NCI-H345 treated with DMSO at 0.1 percent for 48 hours (cell line): ENCODE measurements at regions not wholly inside any gene's neighbourhood (a gene's known extent, or its start where the extent isn't known, plus 50 kb on each side); places are given as distances from the start of the nearest gene placed in this dataset.
"Not testable (repeated sequence)": the region's sequence is repeated elsewhere in the genome, so short reads cannot be mapped to it uniquely, and the experiment has no call there.

ENCODE experiments used
- DNase-seq: peaks from one replicate; lab custom pipeline; 2025; ENCODE audit not compliant: unreplicated experiment; lab: John Stamatoyannopoulos, UW

GRCh38 chr1:166390366-166391033, 223.7 kb upstream of the FAM78B start:
- no peak for DNase-seq

DNA sequence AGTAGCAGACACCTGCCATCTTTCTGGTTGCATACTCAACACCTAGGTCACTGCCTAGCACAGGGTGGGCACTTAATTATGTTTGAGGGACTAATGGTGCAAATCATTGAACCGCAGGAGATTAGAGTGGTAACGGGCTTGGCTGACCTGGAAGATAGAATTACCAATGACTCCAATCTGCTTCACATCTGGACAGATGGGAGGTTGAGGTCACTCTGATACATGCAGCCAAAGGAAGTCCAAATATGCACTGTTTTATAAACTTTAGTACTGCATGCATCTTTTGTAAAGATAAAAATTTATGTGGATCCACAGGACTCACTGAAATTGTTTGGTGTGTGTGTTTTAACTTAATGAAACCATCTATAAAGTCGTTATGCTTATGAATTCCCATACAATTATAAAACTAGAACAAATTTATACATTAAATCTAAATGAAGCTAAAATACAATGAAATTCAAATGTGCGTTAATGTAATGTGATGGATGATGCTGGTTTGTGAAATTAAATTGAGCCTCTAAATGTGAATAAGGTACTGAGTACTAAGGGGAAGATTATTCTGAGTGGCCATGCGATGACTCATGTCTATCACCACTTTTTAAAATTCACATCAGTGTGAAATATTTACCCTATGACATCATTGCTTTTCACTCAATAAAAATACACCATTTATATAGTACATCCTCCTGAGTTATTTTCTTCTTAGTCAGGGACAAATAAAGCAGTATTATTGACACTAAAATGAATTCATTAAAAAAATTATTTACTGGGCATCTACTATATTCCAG, 224.7 kb upstream of the FAM78B start:
- no peak for DNase-seq

DNA sequence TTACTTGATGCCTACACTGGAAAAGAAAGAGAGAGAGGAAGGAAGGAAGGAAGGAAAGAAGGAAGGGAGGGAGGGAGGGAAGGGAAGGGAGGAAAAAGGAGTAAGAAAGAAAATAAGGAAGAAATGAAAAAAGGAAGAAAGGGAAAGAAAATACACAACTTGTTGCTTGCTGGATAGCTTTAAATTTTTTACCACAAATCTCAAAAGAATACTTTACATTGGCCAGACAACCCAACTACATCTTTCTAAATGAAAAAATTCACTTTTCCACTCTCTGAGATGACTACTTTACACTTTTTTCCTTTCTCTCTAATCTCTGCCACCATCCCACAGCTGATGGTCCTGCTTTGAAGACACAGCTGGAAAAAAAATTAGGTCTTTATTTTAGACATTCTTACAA, 228.9 kb upstream of the FAM78B start:
- DNase-seq, result no peak

DNA sequence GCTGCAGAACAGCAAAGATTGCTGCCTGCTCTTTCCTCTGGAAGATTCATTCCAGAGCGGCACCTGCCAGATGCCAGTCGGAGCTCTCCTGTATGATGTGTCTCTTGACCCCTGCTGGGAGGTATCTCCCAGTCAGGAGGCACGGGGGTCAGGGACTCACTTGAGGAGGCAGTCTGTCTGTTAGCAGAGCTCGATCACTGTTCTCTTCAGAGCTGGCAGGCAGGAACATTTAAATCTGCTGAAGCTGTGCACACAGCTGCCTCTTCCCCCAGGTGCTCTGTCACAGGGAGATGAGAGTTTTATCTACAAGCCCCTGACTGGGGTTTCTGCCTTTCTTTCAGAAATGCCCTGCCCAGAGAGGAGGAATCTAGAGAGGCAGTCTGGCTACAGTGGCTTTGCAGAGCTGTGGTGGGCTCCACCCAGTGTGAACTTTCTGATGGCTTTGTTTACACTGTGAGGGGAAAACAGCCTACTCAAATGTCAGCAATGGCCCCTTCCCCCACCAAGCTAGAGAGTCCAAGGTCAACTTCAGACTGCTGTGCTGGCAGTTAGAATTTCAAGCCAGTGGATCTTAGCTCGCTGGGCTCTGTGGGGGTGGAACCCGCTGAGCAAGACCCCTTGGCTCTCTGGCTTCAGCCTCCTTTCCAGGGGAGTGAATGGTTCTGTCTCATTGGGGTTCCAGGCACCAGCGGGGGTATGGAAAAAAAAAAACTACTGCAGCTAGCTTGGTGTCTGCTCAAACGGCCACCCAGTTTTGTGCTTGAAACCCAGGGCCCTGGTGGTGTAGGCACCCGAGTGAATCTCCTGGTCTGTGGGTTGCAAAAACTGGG, 242.7 kb upstream of the FAM78B start:
- peak; percentile 11 for DNase-seq

DNA sequence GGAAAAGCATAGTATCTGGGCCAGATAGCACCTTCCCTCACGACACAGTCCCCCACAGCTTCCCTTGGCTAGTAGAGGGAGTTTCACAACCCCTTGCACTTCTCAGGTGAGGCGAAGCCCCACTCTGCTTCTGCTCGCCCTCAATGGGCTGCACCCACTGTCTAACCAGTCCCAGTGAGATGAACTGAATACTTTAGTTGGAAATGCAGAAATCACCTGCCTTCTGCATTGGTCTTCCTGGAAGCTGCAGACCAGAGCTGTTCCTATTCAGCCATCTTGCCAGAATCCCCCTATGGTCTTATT, 243.2 kb upstream of the FAM78B start:
- DNase-seq, result no peak

GRCh38 chr1:166416831-166417230, 250.0 kb upstream of the FAM78B start:
- not testable (repeated sequence) for DNase-seq

DNA sequence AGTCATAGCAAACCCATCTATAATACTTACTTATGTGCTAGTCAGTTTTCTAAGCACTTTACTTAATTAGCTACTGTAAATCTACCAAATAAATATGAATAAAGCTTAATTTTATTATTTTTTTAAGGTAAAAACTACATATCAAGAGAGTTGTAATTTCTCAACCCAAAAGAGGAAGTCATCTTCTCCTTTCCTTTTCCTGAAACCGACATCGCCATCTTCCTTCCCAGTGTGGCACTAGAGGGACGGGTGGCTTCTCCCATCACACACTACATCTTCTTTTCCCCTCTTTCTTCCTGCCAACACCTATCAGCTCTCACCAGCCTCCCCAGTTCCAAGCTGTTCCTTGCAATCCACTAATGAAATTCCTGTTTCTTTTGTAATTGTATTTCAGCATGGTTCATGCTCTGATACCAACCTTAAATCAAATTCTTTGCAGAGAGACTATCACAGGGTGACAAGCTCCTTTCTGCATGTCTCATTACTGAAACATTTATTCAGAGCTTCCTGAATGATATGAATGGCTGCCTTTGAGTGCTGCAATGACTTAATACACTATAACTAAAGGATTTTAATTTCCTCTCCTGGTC, 251.6 kb upstream of the FAM78B start:
- DNase-seq, result no peak

GRCh38 chr1:166422586-166422985, 255.8 kb upstream of the FAM78B start:
- not testable (repeated sequence) for DNase-seq

DNA sequence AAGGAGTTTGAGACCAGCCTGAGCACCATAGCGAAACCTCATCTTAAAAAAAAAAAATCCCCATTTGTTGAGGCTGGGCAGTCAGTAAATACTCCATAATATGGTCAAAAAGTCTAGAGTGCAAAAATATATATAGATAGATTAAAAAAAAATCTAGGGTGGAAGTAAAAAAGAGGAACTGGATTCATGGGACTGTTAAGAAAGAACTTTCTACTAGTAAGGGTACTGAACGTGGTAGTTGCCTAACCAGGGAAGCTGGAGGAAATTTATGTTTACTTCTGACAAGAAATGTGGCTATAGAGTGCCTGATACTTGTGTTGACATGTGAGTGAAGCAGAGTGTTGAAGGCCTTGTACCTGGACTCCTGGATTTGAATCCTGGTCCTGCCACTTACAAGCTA, 265.9 kb upstream of the FAM78B start:
- no peak for DNase-seq

GRCh38 chr1:166433404-166434304, 266.9 kb upstream of the FAM78B start:
- peak; percentile 47 for DNase-seq

- no peak for DNase-seq
Measured at GRCh38 chr1:166457700-166458099, 290.9 kb upstream of the FAM78B start.

- DNase-seq, result no peak
Measured at GRCh38 chr1:166464333-166464732, 297.5 kb upstream of the FAM78B start.

DNA sequence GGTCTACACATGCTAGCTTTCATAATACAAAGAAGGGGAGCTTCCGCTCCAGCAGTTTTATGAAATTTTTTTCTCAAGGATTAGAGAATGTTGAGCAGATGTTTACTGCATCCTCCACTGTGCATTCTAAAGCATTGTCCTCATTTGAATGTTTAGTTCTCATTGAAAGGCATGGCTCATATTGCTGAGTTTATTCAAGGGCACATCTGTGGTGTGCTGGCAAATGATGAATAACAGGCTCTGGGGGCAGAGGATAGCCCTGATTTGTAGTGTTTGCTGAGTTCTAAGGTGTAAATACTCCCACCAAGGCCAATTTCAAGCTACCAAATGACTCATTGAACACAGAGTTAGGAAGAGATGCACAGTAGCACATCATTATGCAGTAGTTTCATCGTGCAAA, 303.2 kb upstream of the FAM78B start:
- DNase-seq, result no peak

DNA sequence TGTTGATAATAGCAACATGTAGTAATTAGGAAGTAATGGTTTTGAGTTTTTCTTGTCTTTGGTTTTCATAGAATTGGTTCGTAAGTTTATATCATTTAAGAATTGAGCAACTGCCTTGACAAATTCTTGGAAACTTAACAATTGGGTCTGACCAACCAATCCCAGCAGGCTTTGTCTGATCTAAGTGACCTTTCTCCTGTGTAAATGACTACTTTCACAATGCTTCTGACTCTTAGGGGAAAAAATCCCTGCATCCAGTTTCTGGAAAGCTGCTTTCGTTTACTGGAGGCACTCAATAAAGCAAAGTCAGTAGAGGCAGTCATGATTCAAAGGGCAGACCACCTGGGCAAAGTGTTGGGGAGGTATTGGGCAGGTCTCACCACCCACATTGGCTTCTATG, 303.6 kb upstream of the FAM78B start:
- no peak for DNase-seq

GRCh38 chr1:166471359-166471758, 304.6 kb upstream of the FAM78B start:
- DNase-seq, result no peak

- peak; percentile 23 for DNase-seq
Measured at GRCh38 chr1:166479052-166479631, 312.3 kb upstream of the FAM78B start.

GRCh38 chr1:166484471-166484870, 317.7 kb upstream of the FAM78B start:
- DNase-seq, result no peak

- DNase-seq, result no peak
Measured at GRCh38 chr1:166484871-166485270, 318.1 kb upstream of the FAM78B start.

- no peak for DNase-seq
Measured at GRCh38 chr1:166485620-166486019, 318.8 kb upstream of the FAM78B start.

- DNase-seq, result no peak
Measured at GRCh38 chr1:166488327-166488726, 321.5 kb upstream of the FAM78B start.
